ENCODE measurements at regions not wholly inside any gene's neighbourhood (a gene's known extent, or its start where the extent isn't known, plus 50 kb on each side); places are given as distances from the start of the nearest gene placed in this dataset.
"Not testable (repeated sequence)": the region's sequence is repeated elsewhere in the genome, so short reads cannot be mapped to it uniquely, and the experiment has no call there.

DNA sequence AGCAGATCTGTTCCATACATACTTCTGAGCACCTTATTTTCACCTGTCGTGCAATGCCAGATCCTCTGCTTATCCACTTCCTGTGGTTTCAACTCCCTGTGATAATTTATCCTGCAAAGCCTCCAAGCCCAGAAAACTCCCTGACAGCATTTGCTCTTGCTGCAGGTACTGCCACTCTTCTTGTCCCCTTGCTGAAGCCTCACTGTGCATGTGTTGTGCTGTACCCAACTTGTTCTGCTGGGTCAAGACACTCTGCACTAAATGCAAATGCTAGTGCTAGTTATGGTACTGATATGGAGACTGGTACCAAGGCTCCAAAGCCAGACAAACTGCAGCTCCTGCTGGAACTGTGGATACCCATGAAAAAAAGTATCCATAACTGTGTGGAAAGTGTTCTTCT is 315.4 kb upstream of the MIR17HG start:
- DNase-seq (ENCODE audit: low spot score) = no peak

DNA sequence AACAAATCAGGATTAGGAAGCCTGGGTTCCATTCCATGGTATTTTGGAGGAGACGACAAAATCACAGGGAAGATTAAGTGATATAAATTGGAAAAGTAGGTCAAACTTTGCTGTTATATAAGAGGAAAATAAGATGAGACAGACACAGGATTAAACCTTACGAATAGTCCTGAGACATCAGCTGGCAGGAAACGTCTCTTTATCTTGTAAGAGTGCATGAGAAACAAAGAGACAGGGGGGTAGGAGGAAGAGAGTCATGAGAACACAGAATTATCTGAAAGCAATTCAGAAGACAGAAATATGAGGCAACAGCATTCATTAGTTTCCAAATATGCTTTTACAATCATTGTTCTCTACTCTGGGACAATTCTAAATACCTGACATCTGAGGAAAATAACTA is 310.6 kb upstream of the MIR17HG start:
- DNase-seq (ENCODE audit: low spot score) = peak; percentile 42

DNA sequence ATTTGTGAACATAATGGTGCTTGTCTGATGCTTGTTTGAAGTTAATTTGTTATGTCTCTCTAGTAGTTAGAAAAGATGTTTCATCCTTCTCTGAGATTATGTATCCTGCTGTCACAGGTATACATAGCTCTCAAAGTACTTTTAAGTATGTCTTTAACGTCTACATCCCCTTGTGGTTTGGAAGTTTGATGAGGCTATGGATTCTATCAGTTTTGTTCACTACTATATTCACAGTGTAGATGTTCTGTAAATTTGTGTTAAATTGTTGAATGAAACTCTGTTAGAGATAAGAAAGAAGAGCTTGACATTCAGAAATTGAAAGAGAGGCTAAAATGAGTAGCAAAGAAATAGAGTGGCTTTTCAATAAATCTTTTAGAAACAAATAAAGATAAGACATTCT is 304.6 kb upstream of the MIR17HG start:
- DNase-seq (ENCODE audit: low spot score) = no peak

- DNase-seq (ENCODE audit: low spot score) = no peak
These were observed 302.0 kb upstream of the MIR17HG start for GRCh38 chr13:91045351-91046034.

- DNase-seq (ENCODE audit: low spot score) = no peak
These were observed 300.7 kb upstream of the MIR17HG start for GRCh38 chr13:91046715-91047327.

DNA sequence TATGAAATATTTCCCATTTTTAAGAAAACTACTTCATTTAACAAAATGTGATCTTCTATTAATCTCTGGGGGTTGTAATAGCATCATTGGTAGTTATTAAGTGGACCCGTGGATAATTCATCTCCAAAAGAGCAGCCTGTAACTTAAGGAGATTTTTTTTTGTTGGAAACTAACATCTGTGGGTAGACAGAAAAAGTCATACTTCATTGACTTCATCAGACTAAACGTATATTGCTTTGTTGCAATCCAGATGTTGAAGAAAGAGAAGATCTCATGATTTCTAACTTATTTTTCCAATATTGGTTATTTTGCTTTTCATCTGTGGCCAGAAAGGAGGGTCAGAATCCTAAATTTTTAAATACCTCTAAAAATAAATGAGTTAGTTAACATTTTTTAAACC is 296.5 kb upstream of the MIR17HG start:
- DNase-seq (ENCODE audit: low spot score) = no peak

GRCh38 chr13:91052876-91053275 is 294.6 kb upstream of the MIR17HG start:
- DNase-seq (ENCODE audit: low spot score) = no peak

- DNase-seq (ENCODE audit: low spot score) = no peak
These were observed 294.0 kb upstream of the MIR17HG start for GRCh38 chr13:91053318-91054065.

GRCh38 chr13:91054902-91055301 is 292.6 kb upstream of the MIR17HG start:
- no peak for DNase-seq (ENCODE audit: low spot score)

- DNase-seq (ENCODE audit: low spot score) = no peak
These were observed 290.7 kb upstream of the MIR17HG start for GRCh38 chr13:91056746-91057145.

DNA sequence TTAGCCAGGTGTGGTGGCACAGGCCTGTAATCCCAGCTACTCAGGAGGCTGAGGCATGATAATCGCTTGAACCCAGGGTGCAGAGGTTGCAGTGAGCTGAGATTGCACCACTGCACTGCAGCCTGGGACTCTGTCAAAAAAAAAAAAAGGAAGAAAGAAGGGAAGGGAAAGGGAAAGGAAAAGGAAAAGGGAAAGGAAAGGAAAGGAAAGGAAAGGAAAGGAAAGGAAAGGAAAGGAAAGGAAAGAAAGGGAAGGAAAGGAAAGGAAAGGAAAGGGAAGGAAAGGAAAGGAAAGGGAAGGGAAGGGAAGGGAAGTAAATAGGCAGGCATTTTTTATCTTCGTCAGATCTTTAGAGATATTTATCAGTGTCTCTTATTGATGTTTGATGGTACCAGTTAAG is 290.0 kb upstream of the MIR17HG start:
- not testable (repeated sequence) for DNase-seq (ENCODE audit: low spot score)

GRCh38 chr13:91058066-91058465 is 289.4 kb upstream of the MIR17HG start:
- DNase-seq (ENCODE audit: low spot score) = no peak

DNA sequence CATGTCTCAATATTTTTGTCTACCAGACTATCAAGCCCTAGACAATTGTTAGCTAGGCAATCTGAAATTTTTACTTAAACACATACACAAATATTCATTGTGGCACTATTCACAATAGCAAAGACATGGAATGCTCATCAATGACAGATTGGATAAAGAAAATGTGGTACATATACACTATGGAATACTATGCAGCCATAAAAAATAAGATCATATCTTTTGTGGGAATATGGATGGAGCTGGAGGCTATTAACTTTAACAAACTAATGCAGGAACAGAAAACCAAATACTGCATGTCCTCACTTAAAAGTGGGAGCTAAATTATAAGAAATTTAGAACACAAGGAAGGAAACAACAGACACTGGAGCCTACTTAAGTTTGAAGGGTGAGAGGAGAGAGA is 288.6 kb upstream of the MIR17HG start:
- no peak for DNase-seq (ENCODE audit: low spot score)

GRCh38 chr13:91066745-91067144 is 280.7 kb upstream of the MIR17HG start:
- no peak for DNase-seq (ENCODE audit: low spot score)

DNA sequence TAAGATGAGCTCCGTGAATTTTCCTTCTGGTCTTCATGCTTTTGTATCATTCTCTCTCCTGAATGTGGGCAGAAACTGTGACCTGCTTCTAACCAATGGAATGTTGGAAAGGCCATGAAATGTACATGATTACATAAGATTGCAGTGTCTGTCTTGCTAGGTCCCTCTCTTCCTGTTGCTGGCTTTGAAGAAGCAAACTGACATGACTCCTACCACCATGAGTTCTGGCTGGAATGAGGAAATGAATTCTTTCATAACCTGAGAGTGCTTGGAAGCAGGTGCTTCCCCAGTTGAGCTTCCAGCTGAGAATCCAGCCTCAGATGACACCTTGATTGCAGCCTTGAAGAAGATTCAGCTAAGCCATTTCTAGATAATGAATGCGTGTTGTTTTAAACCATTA is 275.0 kb upstream of the MIR17HG start:
- DNase-seq (ENCODE audit: low spot score) = no peak

DNA sequence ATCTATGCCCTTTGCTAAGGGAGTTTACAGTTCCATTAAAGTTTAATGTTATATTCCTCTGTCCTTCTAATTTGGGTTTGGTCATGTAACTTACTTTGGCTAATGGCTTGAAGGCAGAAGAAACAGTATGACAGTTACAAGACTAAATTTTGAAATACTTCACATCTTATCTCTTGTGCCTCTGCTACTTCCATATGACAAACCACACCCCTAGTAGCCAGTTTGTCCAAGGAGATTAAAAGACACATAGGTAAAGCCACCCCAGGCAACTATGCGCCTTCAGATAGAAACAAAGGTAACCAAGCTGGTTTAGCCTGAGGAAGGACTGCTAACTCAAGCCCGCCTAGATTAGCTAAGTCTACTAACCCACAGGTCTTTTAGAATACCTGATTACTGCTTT is 273.4 kb upstream of the MIR17HG start:
- DNase-seq (ENCODE audit: low spot score) = no peak

GRCh38 chr13:91076830-91077229 is 270.7 kb upstream of the MIR17HG start:
- no peak for DNase-seq (ENCODE audit: low spot score)

- DNase-seq (ENCODE audit: low spot score) = no peak
These were observed 269.3 kb upstream of the MIR17HG start for GRCh38 chr13:91078093-91078679.

- DNase-seq (ENCODE audit: low spot score) = no peak
These were observed 268.3 kb upstream of the MIR17HG start for GRCh38 chr13:91079176-91079575.

GRCh38 chr13:91085127-91085526 is 262.4 kb upstream of the MIR17HG start:
- DNase-seq (ENCODE audit: low spot score) = no peak

DNA sequence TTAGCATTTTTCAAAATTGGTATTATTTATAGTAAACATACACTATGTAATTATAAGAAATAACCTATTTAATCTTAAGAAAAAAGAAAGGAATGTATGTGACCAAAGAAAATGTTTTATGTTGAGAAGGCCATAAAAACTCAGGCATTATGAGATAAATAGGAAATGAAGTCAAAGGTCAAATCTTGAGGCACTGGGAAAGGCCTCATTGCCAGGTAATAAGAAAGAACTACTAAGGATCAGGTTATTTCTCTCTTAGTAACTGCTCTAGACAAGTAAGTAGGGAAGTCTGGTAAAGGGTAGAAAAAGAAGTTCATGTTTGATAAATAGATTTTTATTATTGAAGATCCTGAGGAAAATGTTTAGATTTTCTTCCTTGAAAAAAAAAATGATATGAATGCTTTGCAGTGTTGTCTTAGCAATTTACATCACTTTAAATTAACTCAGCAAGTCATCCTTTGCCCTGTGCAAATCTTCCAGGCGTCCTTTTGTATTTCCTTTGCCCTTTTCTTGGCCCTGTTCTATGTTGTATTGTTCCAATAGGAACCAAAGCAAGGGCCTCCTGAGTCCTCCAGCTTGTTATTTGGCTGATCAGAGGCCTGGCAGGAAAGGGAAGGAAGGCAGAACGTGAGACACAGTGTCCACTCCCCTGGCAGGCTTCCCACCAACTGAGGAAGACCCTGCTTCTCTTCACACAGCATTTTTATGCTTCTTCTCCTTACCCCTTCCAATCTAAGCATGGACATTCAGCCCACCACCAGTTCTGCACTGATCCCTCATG is 260.4 kb upstream of the MIR17HG start:
- no peak for DNase-seq (ENCODE audit: low spot score)

- DNase-seq (ENCODE audit: low spot score) = no peak
These were observed 250.2 kb upstream of the MIR17HG start for GRCh38 chr13:91097269-91097668.
